GM10266 (cell line): ENCODE measurements at regions not wholly inside any gene's neighbourhood (a gene's known extent, or its start where the extent isn't known, plus 50 kb on each side); places are given as distances from the start of the nearest gene placed in this dataset.

Experiments
- DNase-seq: peaks from one replicate; pipeline ENCODE4 v3.0.0; 2012; ENCODE audit errors: extremely low spot score
- TF ChIP-seq, protein P1 (sequence below): IDR thresholded peaks from 2 replicates; pipeline ENCODE4 v1.5.1; 2012; ENCODE audit warnings: mild to moderate bottlenecking, low read depth; ENCODE audit not compliant: control insufficient read depth, insufficient read depth; ENCODE audit errors: missing control alignments

DNA sequence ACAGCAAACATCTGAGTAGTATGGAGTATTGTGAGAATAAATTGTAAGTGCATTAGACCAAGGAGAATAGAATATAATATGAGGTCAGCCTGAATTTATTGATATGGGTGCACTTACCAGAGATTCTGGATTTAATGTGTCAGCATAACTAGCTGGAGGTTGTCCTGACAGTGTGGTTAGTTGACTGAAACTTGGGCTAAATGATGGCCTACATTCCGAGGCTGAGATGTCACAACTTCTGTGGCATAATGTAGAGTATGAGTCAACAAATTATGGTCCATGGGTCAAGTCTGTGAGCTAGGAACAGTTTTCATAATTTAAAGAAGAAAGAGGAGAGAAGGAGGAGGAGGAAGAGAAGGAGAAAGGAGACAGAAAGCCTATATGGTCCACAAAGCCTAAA is 127.6 kb downstream of the QPCT start:
- DNase-seq: no peak
- TF ChIP-seq, protein P1, sequence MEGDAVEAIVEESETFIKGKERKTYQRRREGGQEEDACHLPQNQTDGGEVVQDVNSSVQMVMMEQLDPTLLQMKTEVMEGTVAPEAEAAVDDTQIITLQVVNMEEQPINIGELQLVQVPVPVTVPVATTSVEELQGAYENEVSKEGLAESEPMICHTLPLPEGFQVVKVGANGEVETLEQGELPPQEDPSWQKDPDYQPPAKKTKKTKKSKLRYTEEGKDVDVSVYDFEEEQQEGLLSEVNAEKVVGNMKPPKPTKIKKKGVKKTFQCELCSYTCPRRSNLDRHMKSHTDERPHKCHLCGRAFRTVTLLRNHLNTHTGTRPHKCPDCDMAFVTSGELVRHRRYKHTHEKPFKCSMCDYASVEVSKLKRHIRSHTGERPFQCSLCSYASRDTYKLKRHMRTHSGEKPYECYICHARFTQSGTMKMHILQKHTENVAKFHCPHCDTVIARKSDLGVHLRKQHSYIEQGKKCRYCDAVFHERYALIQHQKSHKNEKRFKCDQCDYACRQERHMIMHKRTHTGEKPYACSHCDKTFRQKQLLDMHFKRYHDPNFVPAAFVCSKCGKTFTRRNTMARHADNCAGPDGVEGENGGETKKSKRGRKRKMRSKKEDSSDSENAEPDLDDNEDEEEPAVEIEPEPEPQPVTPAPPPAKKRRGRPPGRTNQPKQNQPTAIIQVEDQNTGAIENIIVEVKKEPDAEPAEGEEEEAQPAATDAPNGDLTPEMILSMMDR: no peak

- no peak for DNase-seq
- TF ChIP-seq, protein P1: no peak
Measured at GRCh38 chr2:37472959-37473358, 128.5 kb downstream of the QPCT start.

- DNase-seq: no peak
- TF ChIP-seq, protein P1: no peak
Measured at GRCh38 chr2:37476411-37476810, 132.0 kb downstream of the QPCT start.

GRCh38 chr2:37477921-37478320 is 133.5 kb downstream of the QPCT start:
- no peak for DNase-seq
- TF ChIP-seq, protein P1: no peak

DNA sequence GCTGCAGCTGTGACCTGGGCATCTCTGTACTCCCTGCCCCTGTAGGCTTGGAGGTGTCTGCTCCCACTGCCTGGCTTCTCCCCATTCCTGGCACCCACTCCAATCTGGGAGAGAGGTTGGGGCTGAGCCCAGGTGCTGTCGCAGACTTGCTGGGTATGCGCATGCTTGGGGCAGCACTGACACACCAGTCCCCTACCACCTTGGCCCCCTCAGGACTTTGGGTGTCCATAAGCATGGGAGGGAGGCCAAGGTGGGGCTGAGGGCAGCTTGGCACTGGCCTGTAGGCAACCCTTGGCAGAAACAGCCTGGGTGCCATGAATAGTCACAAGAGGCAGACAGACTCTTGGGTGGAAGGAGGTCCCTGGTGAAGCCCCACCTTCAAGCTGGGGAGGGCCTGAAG is 136.8 kb downstream of the QPCT start:
- TF ChIP-seq, protein P1: no peak
- DNase-seq: no peak

DNA sequence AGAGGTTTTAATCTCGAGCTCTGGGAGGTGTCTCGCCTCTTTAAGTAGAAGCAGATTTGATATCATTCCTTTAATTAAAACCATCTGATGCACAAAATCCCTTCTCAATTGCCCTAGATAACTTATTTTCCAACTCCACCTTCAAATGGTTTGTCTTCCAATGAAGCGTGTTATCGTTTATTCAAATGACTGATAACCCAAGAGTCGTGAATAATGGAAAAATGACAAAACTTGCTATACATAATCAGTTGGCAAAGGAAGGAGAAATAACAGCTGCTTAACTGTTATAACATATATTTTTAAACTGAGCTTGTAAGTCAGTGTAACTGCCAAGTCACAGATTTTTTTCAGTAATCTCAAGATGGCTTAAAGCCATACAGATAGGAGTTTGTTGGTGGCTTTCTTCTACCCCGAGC is 144.6 kb downstream of the QPCT start:
- no peak for DNase-seq
- TF ChIP-seq, protein P1: no peak

DNA sequence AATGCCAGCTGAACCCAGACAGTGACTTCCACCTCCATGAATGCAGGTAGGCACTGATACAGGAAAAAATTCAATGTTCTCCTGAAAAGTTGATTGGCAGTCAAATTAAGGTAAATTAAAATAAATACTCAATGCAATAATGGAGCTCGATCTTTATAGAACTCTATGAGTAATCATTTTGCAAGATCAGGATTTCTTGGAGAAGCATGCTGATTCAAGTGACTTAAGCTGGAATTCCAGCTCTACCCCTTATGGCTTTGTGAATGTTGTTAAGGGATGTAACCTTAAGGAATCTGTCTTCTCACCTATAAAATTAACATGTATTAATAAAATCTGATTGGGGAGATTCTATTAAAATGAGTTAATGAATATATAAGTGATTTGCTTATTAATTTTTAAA is 145.1 kb downstream of the QPCT start:
- DNase-seq: no peak
- TF ChIP-seq, protein P1: no peak
